Left kidney (tissue), 1 donor: ENCODE measurements at regions not wholly inside any gene's neighbourhood (a gene's known extent, or its start where the extent isn't known, plus 50 kb on each side); places are given as distances from the start of the nearest gene placed in this dataset.
"Not testable (repeated sequence)": the region's sequence is repeated elsewhere in the genome, so short reads cannot be mapped to it uniquely, and the experiment has no call there.

Experiments
- DNase-seq: peaks from one replicate; pipeline ENCODE4 v3.0.0-alpha.2; 2013

GRCh38 chr11:3583476-3583875, 58.3 kb downstream of the ART5 start:
- DNase-seq, result not testable (repeated sequence)

GRCh38 chr11:3581389-3581725, 60.4 kb downstream of the ART5 start:
- DNase-seq, result not testable (repeated sequence)

- not testable (repeated sequence) for DNase-seq
Measured at GRCh38 chr11:3580487-3581388, 61.1 kb downstream of the ART5 start.

GRCh38 chr11:3579600-3580459, 62.0 kb downstream of the ART5 start:
- DNase-seq, result not testable (repeated sequence)

- not testable (repeated sequence) for DNase-seq
Measured at GRCh38 chr11:3576066-3576604, 65.7 kb downstream of the ART5 start.

- not testable (repeated sequence) for DNase-seq
Measured at GRCh38 chr11:3572976-3573647, 68.7 kb downstream of the ART5 start.

- not testable (repeated sequence) for DNase-seq
Measured at GRCh38 chr11:3571752-3572151, 70.0 kb downstream of the ART5 start.

GRCh38 chr11:3565838-3566237, 76.0 kb downstream of the ART5 start:
- DNase-seq, result not testable (repeated sequence)

GRCh38 chr11:3564383-3564782, 77.4 kb downstream of the ART5 start:
- not testable (repeated sequence) for DNase-seq

GRCh38 chr11:3554621-3555020, 87.2 kb downstream of the ART5 start:
- not testable (repeated sequence) for DNase-seq

- not testable (repeated sequence) for DNase-seq
Measured at GRCh38 chr11:3544990-3545389, 96.8 kb downstream of the ART5 start.

- DNase-seq, result not testable (repeated sequence)
Measured at GRCh38 chr11:3538220-3538619, 103.6 kb downstream of the ART5 start.

- DNase-seq, result not testable (repeated sequence)
Measured at GRCh38 chr11:3537254-3537653, 104.5 kb downstream of the ART5 start.

- not testable (repeated sequence) for DNase-seq
Measured at GRCh38 chr11:3532958-3533357, 108.8 kb downstream of the ART5 start.

GRCh38 chr11:3531280-3531679, 110.5 kb downstream of the ART5 start:
- DNase-seq, result not testable (repeated sequence)

- not testable (repeated sequence) for DNase-seq
Measured at GRCh38 chr11:3523567-3523966, 118.2 kb downstream of the ART5 start.

- DNase-seq, result not testable (repeated sequence)
Measured at GRCh38 chr11:3520905-3521304, 120.9 kb downstream of the ART5 start.

GRCh38 chr11:3519841-3520240, 122.0 kb downstream of the ART5 start:
- DNase-seq, result not testable (repeated sequence)

GRCh38 chr11:3516934-3517567, 124.7 kb downstream of the ART5 start:
- DNase-seq, result not testable (repeated sequence)

GRCh38 chr11:3516345-3516933, 125.4 kb downstream of the ART5 start:
- not testable (repeated sequence) for DNase-seq
